Neural cell (in vitro differentiated cells): ENCODE measurements at regions not wholly inside any gene's neighbourhood (a gene's known extent, or its start where the extent isn't known, plus 50 kb on each side); places are given as distances from the start of the nearest gene placed in this dataset.

Experiments
- CTCF ChIP-seq: fragments of 450-650 bp; IDR thresholded peaks from 2 replicates; pipeline ENCODE4 v1.5.1; 2014; ENCODE audit warnings: antibody characterized with exemption, mild to moderate bottlenecking, moderate library complexity; ENCODE audit not compliant: poor library complexity, severe bottlenecking
- EZH2 ChIP-seq: fragments of 200-600, 300-800 bp; shearing (Covaris generic), sonication (generic); IDR thresholded peaks from 2 replicates; pipeline ENCODE4 v1.6.1; 2014; ENCODE audit warnings: antibody characterized with exemption, low read length, borderline replicate concordance, mild to moderate bottlenecking; ENCODE audit not compliant: insufficient read depth, poor library complexity, severe bottlenecking
- POLR2AphosphoS5 ChIP-seq: IDR thresholded peaks from 2 replicates; pipeline ENCODE4 v1.6.1; 2012
- SMC3 ChIP-seq: fragments of 450-650 bp; conservative IDR thresholded peaks from 2 replicates; pipeline ENCODE4 v1.6.1; 2014; ENCODE audit warnings: antibody characterized with exemption, mild to moderate bottlenecking, moderate library complexity; ENCODE audit not compliant: poor library complexity

DNA sequence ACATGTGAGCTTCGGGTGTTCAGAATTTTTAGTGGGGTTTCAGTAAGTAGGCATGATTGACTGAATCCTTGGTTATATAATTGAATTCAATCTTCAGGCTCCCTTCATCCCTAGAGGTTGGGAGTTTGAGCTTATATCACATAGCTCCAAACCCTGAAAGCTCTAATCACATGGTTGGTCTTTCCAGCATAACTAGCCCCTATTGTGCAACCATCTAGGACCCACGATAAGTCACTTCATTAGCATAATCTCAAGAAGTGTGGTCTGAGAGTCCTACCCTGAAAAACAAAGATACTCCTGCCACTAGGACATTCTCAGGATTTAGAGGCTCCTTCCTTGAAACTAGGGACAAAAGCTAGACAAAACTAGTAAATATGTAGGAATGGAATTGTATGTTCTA, 348.9 kb upstream of the CBLB start:
- no peak for TF ChIP-seq CTCF
- no peak for TF ChIP-seq SMC3
- no peak for TF ChIP-seq EZH2
- TF ChIP-seq POLR2AphosphoS5: no peak
